SK-N-SH treated with all-trans-retinoic acid at 6 μM for 48 hours (cell line): ENCODE measurements at regions not wholly inside any gene's neighbourhood (a gene's known extent, or its start where the extent isn't known, plus 50 kb on each side); places are given as distances from the start of the nearest gene placed in this dataset.

ENCODE experiments used
- BACH2 ChIP-seq: fragments of 250-450 bp; sonication (Bioruptor Pico); IDR thresholded peaks from 2 replicates; pipeline ENCODE4 v1.9.0; 2021; ENCODE audit warnings: mild to moderate bottlenecking, borderline replicate concordance
- CSDC2 ChIP-seq: fragments of 250-450 bp; sonication (Bioruptor Pico); IDR thresholded peaks from 2 replicates; pipeline ENCODE4 v1.5.0; 2020; ENCODE audit warnings: mild to moderate bottlenecking, moderate library complexity
- SNAI2 ChIP-seq: fragments of 250-450 bp; sonication (Bioruptor Pico); IDR thresholded peaks from 2 replicates; pipeline ENCODE4 v1.5.0; 2020; ENCODE audit warnings: mild to moderate bottlenecking, moderate library complexity
- TCF4 ChIP-seq: fragments of 250-450 bp; sonication (Bioruptor Pico); IDR thresholded peaks from 2 replicates; pipeline ENCODE4 v1.8.0; 2021; ENCODE audit warnings: mild to moderate bottlenecking, moderate library complexity, borderline replicate concordance
- TOX ChIP-seq: fragments of 250-450 bp; sonication (Bioruptor Pico); IDR thresholded peaks from 2 replicates; pipeline ENCODE4 v1.8.0; 2021; ENCODE audit warnings: mild to moderate bottlenecking, moderate library complexity, borderline replicate concordance
- ZFP3 ChIP-seq: fragments of 250-450 bp; sonication (Bioruptor Pico); IDR thresholded peaks from 2 replicates; pipeline ENCODE4 v1.5.0; 2020; ENCODE audit warnings: mild to moderate bottlenecking, moderate library complexity
- ZFP30 ChIP-seq: fragments of 450-650 bp; formaldehyde crosslinking; IDR thresholded peaks from 2 replicates; pipeline ENCODE4 v1.5.0; 2022; ENCODE audit warnings: mild to moderate bottlenecking, moderate library complexity
- ZNF70 ChIP-seq: fragments of 450-650 bp; formaldehyde crosslinking; IDR thresholded peaks from 2 replicates; pipeline ENCODE4 v1.5.0; 2020; ENCODE audit warnings: mild to moderate bottlenecking, moderate library complexity
- ZNF8 ChIP-seq: fragments of 450-650 bp; formaldehyde crosslinking; IDR thresholded peaks from 2 replicates; pipeline ENCODE4 v1.5.0; 2020; ENCODE audit warnings: mild to moderate bottlenecking, moderate library complexity
- TF ChIP-seq, protein P1 (sequence below): fragments of 250-450 bp; sonication (Bioruptor Pico); IDR thresholded peaks from 2 replicates; pipeline ENCODE4 v1.8.0; 2020; ENCODE audit warnings: mild to moderate bottlenecking, moderate library complexity, borderline replicate concordance
- TF ChIP-seq, protein P2 (sequence below): fragments of 250-450 bp; sonication (Bioruptor Pico); IDR thresholded peaks from 2 replicates; pipeline ENCODE4 v1.5.1; 2020; ENCODE audit warnings: low read depth, mild to moderate bottlenecking, moderate library complexity

DNA sequence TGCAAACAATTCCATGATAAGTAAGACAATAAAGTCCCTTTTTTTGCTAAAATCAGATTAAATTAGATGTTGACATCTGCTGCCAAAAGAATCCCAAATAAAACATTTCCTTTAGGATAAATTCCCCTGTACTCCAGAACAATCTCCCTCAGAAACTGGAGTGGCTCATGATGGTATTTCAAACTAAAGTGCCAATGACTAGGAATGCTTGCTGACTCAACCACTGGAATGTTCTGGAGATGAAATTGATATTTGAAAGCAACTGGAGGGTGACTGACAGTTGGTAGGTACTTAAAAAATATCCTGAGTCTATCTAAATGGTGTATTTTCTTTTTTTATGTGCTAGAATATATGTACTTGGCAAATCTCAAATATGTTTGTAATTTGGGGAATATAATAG is 350.1 kb upstream of the TSHZ2 start:
- TF ChIP-seq, protein P1, sequence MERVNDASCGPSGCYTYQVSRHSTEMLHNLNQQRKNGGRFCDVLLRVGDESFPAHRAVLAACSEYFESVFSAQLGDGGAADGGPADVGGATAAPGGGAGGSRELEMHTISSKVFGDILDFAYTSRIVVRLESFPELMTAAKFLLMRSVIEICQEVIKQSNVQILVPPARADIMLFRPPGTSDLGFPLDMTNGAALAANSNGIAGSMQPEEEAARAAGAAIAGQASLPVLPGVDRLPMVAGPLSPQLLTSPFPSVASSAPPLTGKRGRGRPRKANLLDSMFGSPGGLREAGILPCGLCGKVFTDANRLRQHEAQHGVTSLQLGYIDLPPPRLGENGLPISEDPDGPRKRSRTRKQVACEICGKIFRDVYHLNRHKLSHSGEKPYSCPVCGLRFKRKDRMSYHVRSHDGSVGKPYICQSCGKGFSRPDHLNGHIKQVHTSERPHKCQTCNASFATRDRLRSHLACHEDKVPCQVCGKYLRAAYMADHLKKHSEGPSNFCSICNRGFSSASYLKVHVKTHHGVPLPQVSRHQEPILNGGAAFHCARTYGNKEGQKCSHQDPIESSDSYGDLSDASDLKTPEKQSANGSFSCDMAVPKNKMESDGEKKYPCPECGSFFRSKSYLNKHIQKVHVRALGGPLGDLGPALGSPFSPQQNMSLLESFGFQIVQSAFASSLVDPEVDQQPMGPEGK, result no peak
- TF ChIP-seq SNAI2 (CRISPR knock-in tag), result no peak
- TF ChIP-seq BACH2 (CRISPR knock-in tag), result no peak
- TF ChIP-seq, protein P2, sequence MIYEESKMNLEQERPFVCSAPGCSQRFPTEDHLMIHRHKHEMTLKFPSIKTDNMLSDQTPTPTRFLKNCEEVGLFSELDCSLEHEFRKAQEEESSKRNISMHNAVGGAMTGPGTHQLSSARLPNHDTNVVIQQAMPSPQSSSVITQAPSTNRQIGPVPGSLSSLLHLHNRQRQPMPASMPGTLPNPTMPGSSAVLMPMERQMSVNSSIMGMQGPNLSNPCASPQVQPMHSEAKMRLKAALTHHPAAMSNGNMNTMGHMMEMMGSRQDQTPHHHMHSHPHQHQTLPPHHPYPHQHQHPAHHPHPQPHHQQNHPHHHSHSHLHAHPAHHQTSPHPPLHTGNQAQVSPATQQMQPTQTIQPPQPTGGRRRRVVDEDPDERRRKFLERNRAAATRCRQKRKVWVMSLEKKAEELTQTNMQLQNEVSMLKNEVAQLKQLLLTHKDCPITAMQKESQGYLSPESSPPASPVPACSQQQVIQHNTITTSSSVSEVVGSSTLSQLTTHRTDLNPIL (CRISPR knock-in tag), result no peak
- TF ChIP-seq CSDC2 (CRISPR knock-in tag), result no peak
- no peak for TF ChIP-seq TCF4 (CRISPR knock-in tag)
- no peak for TF ChIP-seq ZNF70 (CRISPR knock-in tag)
- no peak for TF ChIP-seq ZFP30 (CRISPR knock-in tag)
- TF ChIP-seq TOX (CRISPR knock-in tag), result no peak
- TF ChIP-seq ZFP3 (CRISPR knock-in tag), result no peak
- TF ChIP-seq ZNF8 (CRISPR knock-in tag), result no peak
